ENCODE measurements at regions not wholly inside any gene's neighbourhood (a gene's known extent, or its start where the extent isn't known, plus 50 kb on each side); places are given as distances from the start of the nearest gene placed in this dataset.
"Not testable (repeated sequence)": the region's sequence is repeated elsewhere in the genome, so short reads cannot be mapped to it uniquely, and the experiment has no call there.

GRCh38 chr10:43842072-43842471 lies 193.4 kb upstream of the ZNF32 start:
- peaks cover 4% of the 10 kb centered on the region for H3K27me3 Mint-ChIP-seq (ENCODE audit: unreplicated experiment)
- peaks cover 31% of the 10 kb centered on the region for H3K4me1 Mint-ChIP-seq (ENCODE audit: unreplicated experiment)
- no peak overlapping the region for H3K27ac Mint-ChIP-seq (ENCODE audit: unreplicated experiment)

GRCh38 chr10:43839973-43840372 lies 191.3 kb upstream of the ZNF32 start:
- H3K9me3 Mint-ChIP-seq (ENCODE audit: unreplicated experiment), result peaks cover 4% of the 10 kb centered on the region
- peaks cover 2% of the 10 kb centered on the region for H3K36me3 Mint-ChIP-seq (ENCODE audit: unreplicated experiment)
- no peak for DNase-seq (ENCODE audit: extremely low spot score, unreplicated experiment)
- H3K27me3 Mint-ChIP-seq (ENCODE audit: unreplicated experiment), result peaks cover 4% of the 10 kb centered on the region
- no peak overlapping the region for H3K4me3 Mint-ChIP-seq (ENCODE audit: unreplicated experiment)
- H3K4me1 Mint-ChIP-seq (ENCODE audit: unreplicated experiment), result peaks cover 14% of the 10 kb centered on the region
- TF ChIP-seq CTCF (IDR thresholded peaks at IDR 0.05), result no peak
- no peak overlapping the region for H3K27ac Mint-ChIP-seq (ENCODE audit: unreplicated experiment)

More at GRCh38 chr10:43842072-43842471, 193.4 kb upstream of the ZNF32 start:
- H3K4me3 Mint-ChIP-seq (ENCODE audit: unreplicated experiment), result no peak overlapping the region
- no peaks in the 10 kb centered on the region for H3K36me3 Mint-ChIP-seq (ENCODE audit: unreplicated experiment)
- H3K9me3 Mint-ChIP-seq (ENCODE audit: unreplicated experiment), result no peaks in the 10 kb centered on the region
- no peak for TF ChIP-seq CTCF (IDR thresholded peaks at IDR 0.05)
- no peak for DNase-seq (ENCODE audit: extremely low spot score, unreplicated experiment)

- not testable (repeated sequence) for H3K27me3 Mint-ChIP-seq (ENCODE audit: unreplicated experiment); H3K4me3 Mint-ChIP-seq (ENCODE audit: unreplicated experiment); H3K27ac Mint-ChIP-seq (ENCODE audit: unreplicated experiment); H3K4me1 Mint-ChIP-seq (ENCODE audit: unreplicated experiment); DNase-seq (ENCODE audit: extremely low spot score, unreplicated experiment); H3K36me3 Mint-ChIP-seq (ENCODE audit: unreplicated experiment)
- peaks cover 17% of the 10 kb centered on the region for H3K9me3 Mint-ChIP-seq (ENCODE audit: unreplicated experiment)
These were observed 186.1 kb upstream of the ZNF32 start for GRCh38 chr10:43834751-43835150.

- TF ChIP-seq CTCF (IDR thresholded peaks at IDR 0.05), result no peak
- peaks cover 3% of the 10 kb centered on the region for H3K27me3 Mint-ChIP-seq (ENCODE audit: unreplicated experiment)
- H3K4me3 Mint-ChIP-seq (ENCODE audit: unreplicated experiment), result no peak overlapping the region
- H3K9me3 Mint-ChIP-seq (ENCODE audit: unreplicated experiment), result peaks cover 12% of the 10 kb centered on the region
- H3K36me3 Mint-ChIP-seq (ENCODE audit: unreplicated experiment), result no peaks in the 10 kb centered on the region
- no peak overlapping the region for H3K27ac Mint-ChIP-seq (ENCODE audit: unreplicated experiment)
- H3K4me1 Mint-ChIP-seq (ENCODE audit: unreplicated experiment), result peaks cover 8% of the 10 kb centered on the region
- no peak for DNase-seq (ENCODE audit: extremely low spot score, unreplicated experiment)
These were observed 179.2 kb upstream of the ZNF32 start for GRCh38 chr10:43827853-43828252.

GRCh38 chr10:43825984-43826383 lies 177.3 kb upstream of the ZNF32 start:
- no peak overlapping the region for H3K4me3 Mint-ChIP-seq (ENCODE audit: unreplicated experiment)
- no peaks in the 10 kb centered on the region for H3K36me3 Mint-ChIP-seq (ENCODE audit: unreplicated experiment)
- TF ChIP-seq CTCF (IDR thresholded peaks at IDR 0.05), result no peak
- no peak for DNase-seq (ENCODE audit: extremely low spot score, unreplicated experiment)
- H3K4me1 Mint-ChIP-seq (ENCODE audit: unreplicated experiment), result peaks cover 11% of the 10 kb centered on the region
- H3K27ac Mint-ChIP-seq (ENCODE audit: unreplicated experiment), result no peak overlapping the region
- peaks cover 5% of the 10 kb centered on the region for H3K27me3 Mint-ChIP-seq (ENCODE audit: unreplicated experiment)
- peaks cover 12% of the 10 kb centered on the region for H3K9me3 Mint-ChIP-seq (ENCODE audit: unreplicated experiment)

GRCh38 chr10:43825421-43825820 lies 176.7 kb upstream of the ZNF32 start:
- no peaks in the 10 kb centered on the region for H3K36me3 Mint-ChIP-seq (ENCODE audit: unreplicated experiment)

More at GRCh38 chr10:43825421-43825820, 176.7 kb upstream of the ZNF32 start:
- Mint-ChIP-seq H3K4me3 (ENCODE audit: unreplicated experiment) (no peak overlapping the region), H3K27ac (ENCODE audit: unreplicated experiment) (no peak overlapping the region), H3K4me1 (ENCODE audit: unreplicated experiment) (peaks cover 14% of the 10 kb centered on the region), H3K27me3 (ENCODE audit: unreplicated experiment) (peaks cover 5% of the 10 kb centered on the region), H3K9me3 (ENCODE audit: unreplicated experiment) (peaks cover 9% of the 10 kb centered on the region)
- no peak for DNase-seq (ENCODE audit: extremely low spot score, unreplicated experiment)
- TF ChIP-seq CTCF (IDR thresholded peaks at IDR 0.05), result no peak

All from osteocyte (in vitro differentiated cells).